GM21619 (cell line): ENCODE measurements at regions not wholly inside any gene's neighbourhood (a gene's known extent, or its start where the extent isn't known, plus 50 kb on each side); places are given as distances from the start of the nearest gene placed in this dataset.
"Not testable (repeated sequence)": the region's sequence is repeated elsewhere in the genome, so short reads cannot be mapped to it uniquely, and the experiment has no call there.

ENCODE experiments used
- ATAC-seq: cut with Tn5 transposase; IDR thresholded peaks from one replicate; pipeline ENCODE4 v1.9.1; 2021; ENCODE audit not compliant: unreplicated experiment

GRCh38 chr5:105882956-105883481 is 1787.7 kb downstream of the EFNA5 start:
- no peak for ATAC-seq

- ATAC-seq: no peak
Observed at GRCh38 chr5:105878402-105878801, 1792.3 kb downstream of the EFNA5 start.

GRCh38 chr5:105877592-105877991 is 1793.1 kb downstream of the EFNA5 start:
- no peak for ATAC-seq

- no peak for ATAC-seq
Observed at GRCh38 chr5:105874316-105874715, 1796.4 kb downstream of the EFNA5 start.

DNA sequence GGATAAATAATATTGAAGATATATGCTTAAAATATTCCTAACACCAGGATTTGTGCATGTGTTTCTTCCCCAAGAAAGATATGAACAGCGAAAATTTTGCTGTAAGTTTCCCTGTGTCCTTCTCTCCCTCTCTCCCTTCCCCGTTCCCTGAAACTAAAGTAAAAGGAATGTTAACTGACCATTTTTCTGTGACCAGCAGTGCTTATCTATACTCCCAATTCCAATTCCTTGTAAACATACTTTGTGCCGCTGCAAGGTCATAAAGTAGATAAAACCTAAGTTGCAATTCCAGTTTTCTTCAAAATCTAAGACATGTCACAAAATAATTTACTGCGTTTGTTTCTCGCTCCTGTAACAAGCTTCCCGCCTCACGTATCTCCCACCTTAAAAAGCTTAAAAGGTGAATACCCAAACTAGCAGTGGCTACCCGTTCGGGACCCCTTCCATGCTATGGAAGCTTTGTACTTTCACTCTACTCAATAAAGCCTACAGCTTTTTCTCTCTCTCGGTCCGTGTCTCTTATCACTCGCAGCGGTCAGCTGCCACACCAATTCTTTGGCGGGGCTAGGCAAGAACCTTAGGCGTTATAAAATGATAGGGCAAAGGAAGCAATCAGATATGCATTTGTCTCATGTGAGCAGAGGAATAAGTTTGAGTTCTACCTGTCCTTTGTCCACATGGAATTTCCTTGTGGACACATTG is 1798.0 kb downstream of the EFNA5 start:
- no peak for ATAC-seq

DNA sequence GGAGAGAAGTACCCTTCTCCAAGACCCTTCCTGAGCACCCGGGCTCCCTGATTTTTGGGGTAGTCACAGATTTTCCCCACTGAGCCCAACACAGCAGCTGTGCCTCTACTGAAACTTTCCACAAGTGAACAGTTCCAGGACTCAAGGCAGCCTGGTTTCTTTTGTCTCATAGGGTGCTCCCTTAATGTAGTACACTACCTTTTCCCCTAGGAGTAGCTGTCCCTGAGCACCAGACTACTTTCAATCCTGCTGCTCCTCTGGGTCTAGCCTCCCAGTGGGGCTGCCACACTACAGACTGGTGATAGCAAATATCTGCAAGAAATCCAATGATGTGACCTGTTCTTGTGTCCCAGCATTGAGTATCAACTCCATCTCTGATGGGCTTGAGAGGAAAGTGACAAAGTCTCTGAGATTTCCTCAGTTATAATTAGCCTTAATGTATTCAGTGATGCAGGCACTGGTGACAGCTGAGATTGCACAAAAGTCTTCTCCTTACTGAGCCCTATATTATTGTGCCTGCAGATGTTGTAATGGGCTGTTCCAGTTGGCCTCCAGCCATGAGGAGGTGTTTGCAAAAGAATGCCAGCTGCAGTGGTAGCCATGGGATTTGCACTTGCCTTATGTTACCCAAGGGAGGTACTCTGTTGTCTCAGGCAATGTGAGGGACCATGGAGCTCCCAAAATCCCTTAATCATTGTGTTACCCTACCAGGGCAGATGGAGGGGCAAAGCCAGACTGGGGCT is 1802.5 kb downstream of the EFNA5 start:
- no peak for ATAC-seq

DNA sequence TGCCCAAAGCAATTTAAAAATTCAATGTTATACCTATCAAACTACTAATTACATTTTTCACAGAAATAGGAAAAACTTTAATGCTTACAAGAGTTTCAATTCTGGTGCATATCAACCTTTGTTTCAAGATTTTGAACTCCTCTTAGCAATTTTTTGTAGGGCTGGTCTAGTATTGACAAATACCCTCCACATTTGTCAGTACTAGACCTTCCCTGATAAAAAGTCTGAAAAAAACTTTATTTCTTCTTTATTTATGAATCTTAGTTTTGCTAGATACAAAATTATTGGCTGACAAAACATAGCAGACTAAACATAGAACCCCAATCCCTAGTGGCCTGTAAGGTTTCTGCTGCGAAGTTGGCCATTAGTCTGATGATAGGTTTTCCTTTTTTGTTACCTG is 1804.9 kb downstream of the EFNA5 start:
- no peak for ATAC-seq

DNA sequence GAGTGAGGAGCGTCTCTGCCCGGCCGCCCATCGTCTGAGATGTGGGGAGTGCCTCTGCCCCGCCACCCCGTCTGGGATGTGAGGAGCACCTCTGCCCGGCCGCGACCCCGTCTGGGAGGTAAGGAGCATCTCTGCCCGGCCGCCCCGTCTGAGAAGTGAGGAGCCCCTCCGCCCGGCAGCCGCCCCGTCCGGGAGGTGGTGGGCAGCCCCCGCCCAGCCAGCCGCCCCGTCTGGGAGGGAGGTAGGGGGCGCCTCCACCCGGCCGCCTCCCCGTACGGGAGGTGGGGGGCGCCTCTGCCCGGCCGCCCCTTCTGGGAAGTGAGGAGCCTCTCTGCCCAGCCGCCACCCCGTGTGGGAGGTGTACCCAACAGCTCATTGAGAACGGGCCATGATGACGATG is 1811.4 kb downstream of the EFNA5 start:
- ATAC-seq: not testable (repeated sequence)

DNA sequence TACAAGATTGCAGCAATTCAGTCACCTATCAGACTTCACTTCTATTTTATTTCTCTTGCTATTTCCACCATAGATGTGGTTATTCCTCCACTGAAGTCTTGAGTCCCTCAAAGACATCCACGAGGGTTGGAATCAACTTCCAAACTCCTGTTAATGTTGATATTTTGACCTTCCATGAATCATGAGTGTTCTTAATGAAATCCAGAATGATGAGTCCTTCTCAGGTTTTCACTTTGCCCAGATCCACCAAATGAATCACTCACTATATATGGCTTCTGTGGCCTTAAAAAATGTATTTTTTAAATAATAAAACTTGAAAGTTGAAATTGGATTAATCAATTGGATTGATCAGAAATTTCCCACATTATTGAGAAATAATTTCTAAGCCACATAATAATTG is 1821.0 kb downstream of the EFNA5 start:
- no peak for ATAC-seq

DNA sequence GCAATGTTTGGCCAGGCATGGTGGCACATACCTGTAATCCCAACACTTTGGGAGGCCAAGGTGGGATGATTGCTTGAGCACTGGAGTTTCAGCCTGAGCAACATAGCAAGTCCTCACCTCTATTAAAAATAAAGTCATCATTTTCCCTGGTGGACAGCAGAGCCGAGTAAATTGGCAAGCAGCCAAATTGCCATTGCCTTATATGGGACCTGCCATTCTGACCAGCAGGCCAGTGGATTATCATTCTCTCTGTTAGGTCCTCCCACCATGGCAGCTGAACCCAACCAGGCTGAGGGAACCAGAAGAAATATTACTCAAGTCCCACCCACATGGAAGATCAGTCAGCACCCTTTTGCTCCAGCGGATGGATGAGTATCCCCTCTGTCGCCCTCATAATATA is 1829.9 kb downstream of the EFNA5 start:
- no peak for ATAC-seq

DNA sequence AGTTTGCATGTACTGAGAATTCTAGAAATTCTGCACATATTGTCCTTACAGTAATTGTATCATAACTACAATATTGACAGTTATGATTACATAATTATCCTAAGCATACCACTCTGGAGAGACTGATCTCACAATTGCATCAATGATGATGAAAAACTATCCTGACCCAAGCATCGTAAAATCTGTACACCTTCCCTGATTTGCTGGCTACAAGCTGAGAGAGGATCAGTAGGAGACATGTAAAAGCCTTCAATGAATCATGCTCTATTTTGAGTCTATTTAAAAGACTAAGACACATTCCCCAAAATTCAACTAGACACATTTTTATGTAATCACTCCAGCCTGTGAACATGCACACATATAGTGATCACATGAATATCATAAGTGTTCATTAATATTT is 1833.8 kb downstream of the EFNA5 start:
- no peak for ATAC-seq

DNA sequence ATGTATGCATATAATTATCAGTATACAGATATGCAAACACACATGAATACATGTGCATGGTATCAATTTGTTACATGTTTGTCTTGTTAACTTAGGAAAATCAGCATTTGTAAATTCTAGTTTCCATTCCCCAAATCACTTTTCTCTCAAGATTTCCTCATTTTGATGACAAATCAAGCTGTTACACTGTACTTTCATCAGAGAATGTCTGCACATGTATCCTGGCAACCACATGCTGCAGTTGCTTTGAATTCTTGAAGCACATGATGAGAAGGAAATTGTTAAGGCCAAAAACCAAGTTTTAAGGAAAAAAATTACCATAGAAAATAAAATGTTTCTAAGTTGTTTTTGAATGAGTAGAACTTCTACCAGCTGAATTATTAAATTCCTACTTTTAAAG is 1834.5 kb downstream of the EFNA5 start:
- ATAC-seq: no peak

DNA sequence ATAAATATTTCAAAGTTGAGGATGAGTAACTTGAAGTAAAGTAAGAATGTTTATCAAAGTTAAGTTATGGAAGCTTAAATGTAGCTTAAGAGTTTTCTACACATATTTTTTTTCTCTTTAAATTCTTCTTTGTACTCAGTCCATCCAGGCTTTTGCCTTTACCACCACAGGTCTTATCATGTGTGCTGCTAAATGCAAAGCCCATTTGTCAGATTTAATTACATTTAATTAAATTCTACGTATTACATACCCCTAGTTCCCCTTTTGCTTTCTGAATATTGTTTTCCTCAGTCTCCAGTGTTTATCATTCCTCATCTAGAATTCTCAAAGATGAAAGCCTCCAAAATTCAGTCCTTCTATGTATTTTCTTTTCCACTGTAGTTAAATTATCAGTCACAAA is 1841.9 kb downstream of the EFNA5 start:
- ATAC-seq: no peak

DNA sequence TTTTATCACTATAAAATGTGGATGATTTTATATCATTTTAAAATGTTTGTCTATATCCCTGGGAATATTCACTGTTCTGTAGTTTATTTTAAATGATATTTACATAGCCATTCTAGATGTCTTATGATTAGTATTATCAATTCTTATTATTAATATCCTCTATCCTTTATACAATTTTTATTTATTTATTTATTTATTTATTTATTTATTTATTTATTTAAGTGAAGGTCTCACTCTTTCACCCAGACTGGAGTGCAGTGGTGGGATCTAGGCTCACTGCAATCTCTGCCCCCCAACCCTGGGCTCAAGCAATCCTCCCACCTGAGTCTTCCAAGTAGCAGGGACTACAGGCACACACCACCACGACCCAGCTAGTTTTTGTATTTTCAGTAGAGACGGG is 1848.9 kb downstream of the EFNA5 start:
- ATAC-seq: no peak

- no peak for ATAC-seq
Observed at GRCh38 chr5:105817914-105818313, 1852.8 kb downstream of the EFNA5 start.

DNA sequence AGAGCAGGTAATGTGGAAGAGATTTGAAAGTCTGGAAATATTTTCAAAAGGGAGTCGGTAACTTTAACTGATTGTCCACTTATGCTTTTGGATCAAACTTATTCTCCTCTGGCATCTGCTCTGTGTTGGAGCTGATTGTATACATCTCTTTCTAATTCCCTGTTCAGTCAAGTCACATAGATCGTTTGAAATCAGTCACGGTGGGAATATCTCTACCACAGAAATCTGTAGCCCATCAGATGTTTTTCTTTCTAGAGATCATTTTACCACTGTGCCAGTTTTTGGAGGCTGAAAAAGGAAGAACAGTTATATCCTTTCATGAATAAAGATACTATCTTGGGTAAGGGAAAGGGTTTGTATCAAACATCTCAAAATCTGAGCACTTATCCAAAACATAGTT is 1853.3 kb downstream of the EFNA5 start:
- no peak for ATAC-seq

DNA sequence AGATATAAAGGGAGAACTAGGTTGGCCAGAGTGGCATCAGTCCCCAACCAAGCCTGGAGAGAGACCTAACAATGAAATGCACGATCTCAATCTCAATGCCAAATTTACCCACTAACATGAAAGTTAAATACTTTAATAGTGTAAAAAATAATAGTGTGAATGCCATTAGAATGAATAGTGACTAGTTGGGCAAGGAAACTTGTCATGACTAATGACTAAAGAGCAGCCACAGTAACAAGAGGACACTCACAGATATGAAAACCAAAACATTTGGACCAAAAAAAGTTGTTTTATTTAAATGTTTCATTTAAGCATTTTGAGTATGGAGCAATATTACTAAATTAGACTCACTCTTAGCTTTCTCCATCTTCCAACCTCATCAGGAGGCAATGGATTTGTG is 1853.8 kb downstream of the EFNA5 start:
- no peak for ATAC-seq

- no peak for ATAC-seq
Observed at GRCh38 chr5:105812304-105812703, 1858.4 kb downstream of the EFNA5 start.

DNA sequence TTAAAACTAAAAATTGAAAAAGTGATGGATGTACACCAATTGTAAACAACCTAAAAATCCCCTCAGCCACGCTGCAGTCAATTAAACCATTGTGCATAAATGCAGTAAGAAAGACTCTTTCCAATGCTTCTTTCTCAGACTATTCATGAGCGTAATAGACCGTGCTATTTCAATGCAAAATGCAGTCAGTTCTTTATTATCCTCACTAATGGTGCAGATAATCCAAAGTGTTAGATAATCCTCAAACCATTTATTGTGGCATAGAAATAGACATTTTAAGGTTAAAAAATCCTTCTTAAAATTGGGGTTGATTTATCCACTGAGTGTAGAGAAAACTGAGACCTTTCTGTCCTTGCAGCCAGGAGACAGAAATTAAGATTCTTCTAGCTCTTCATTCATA is 1862.8 kb downstream of the EFNA5 start:
- no peak for ATAC-seq

GRCh38 chr5:105807290-105807689 is 1863.4 kb downstream of the EFNA5 start:
- no peak for ATAC-seq

GRCh38 chr5:105806596-105806995 is 1864.1 kb downstream of the EFNA5 start:
- ATAC-seq: no peak

DNA sequence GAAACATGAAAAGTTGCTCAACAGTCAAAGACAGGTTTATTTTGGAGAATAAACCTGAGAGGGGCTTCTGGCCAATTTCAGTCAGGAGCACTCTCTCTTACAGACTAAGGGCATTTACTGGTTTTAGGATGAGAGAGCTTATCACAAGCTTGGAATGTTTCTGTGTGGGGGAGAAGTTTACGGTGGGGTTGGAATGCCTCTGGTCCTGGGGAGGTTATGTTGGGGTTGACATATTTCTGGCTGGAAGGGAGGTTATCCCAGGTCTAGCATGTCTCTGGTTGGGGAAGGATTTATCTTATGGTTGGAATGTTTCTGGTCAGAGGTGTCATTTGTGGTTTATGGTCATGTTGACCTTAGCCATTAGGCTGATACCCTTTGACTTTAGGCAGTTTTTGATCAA is 1867.3 kb downstream of the EFNA5 start:
- ATAC-seq: no peak
